ENCODE measurements at regions not wholly inside any gene's neighbourhood (a gene's known extent, or its start where the extent isn't known, plus 50 kb on each side); places are given as distances from the start of the nearest gene placed in this dataset.
A peak's percentile ranks its signal among the peaks of the same experiment; 100 is the strongest.

GRCh38 chr11:122488892-122489706 lies 166.4 kb upstream of the UBASH3B start:
- H3K18ac ChIP-seq (ENCODE audit: low read length), result no peak overlapping the region
- no peak overlapping the region for H3K9ac ChIP-seq (ENCODE audit: low read length)
- H3K56ac ChIP-seq (ENCODE audit: low read length), result no peak overlapping the region
- no peak overlapping the region for H2BK15ac ChIP-seq (replicated peaks; ENCODE audit: low read depth)
- no peaks in the 10 kb centered on the region for H3K27me3 ChIP-seq (ENCODE audit: insufficient read depth, low read length, poor library complexity)
- H3K4me3 ChIP-seq (ENCODE audit: low read length), result no peak overlapping the region
- H3K79me1 ChIP-seq (ENCODE audit: low read length), result no peaks in the 10 kb centered on the region
- H3K27ac ChIP-seq (ENCODE audit: low read depth, low read length), result no peak overlapping the region
- H3K4me2 ChIP-seq (ENCODE audit: low read length), result no peak overlapping the region
- WGBS (ENCODE audit: extremely low coverage, insufficient coverage, low lambda C conversion rate), result no CpG with 5 or more reads among the region's 8 CpGs
- no peak overlapping the region for H2BK120ac ChIP-seq (ENCODE audit: low read depth, low read length)
- H4K5ac ChIP-seq (ENCODE audit: low read length), result no peak overlapping the region
- H3K4me1 ChIP-seq (ENCODE audit: control insufficient read depth, low read depth, low read length), result no peaks in the 10 kb centered on the region
- no peak overlapping the region for H4K8ac ChIP-seq (ENCODE audit: low read depth, low read length)
- H2BK5ac ChIP-seq (ENCODE audit: low read length), result no peak overlapping the region
- no peaks in the 10 kb centered on the region for H3K36me3 ChIP-seq (ENCODE audit: control insufficient read depth, insufficient read depth, low read length)
- no peak overlapping the region for H3K4ac ChIP-seq (ENCODE audit: low read depth, low read length)
- H3K79me2 ChIP-seq (ENCODE audit: control insufficient read depth, insufficient read depth, low read length), result no peaks in the 10 kb centered on the region
- H3K23ac ChIP-seq (ENCODE audit: low read length), result no peak overlapping the region
- no peak overlapping the region for H2AK5ac ChIP-seq (ENCODE audit: low read length)
- DNase-seq, result no peak

- Histone ChIP-seq H3K9ac (ENCODE audit: low read length) (no peak overlapping the region), H2BK15ac (replicated peaks; ENCODE audit: low read depth) (no peak overlapping the region), H3K36me3 (ENCODE audit: control insufficient read depth, insufficient read depth, low read length) (no peaks in the 10 kb centered on the region), H4K5ac (ENCODE audit: low read length) (no peak overlapping the region), H3K4me2 (ENCODE audit: low read length) (no peak overlapping the region), H3K27me3 (ENCODE audit: insufficient read depth, low read length, poor library complexity) (no peaks in the 10 kb centered on the region), H2AK5ac (ENCODE audit: low read length) (no peak overlapping the region), H3K18ac (ENCODE audit: low read length) (no peak overlapping the region), H3K79me2 (ENCODE audit: control insufficient read depth, insufficient read depth, low read length) (no peaks in the 10 kb centered on the region), H2BK120ac (ENCODE audit: low read depth, low read length) (no peak overlapping the region), H3K79me1 (ENCODE audit: low read length) (no peaks in the 10 kb centered on the region), H3K4ac (ENCODE audit: low read depth, low read length) (no peak overlapping the region), H2BK5ac (ENCODE audit: low read length) (no peak overlapping the region), H3K27ac (ENCODE audit: low read depth, low read length) (no peak overlapping the region), H3K56ac (ENCODE audit: low read length) (no peak overlapping the region), H3K4me1 (ENCODE audit: control insufficient read depth, low read depth, low read length) (no peaks in the 10 kb centered on the region), H4K8ac (ENCODE audit: low read depth, low read length) (no peak overlapping the region), H3K4me3 (ENCODE audit: low read length) (no peak overlapping the region), H3K23ac (ENCODE audit: low read length) (no peak overlapping the region)
- WGBS (ENCODE audit: extremely low coverage, insufficient coverage, low lambda C conversion rate), result no CpG with 5 or more reads among the region's 3 CpGs
- no peak for DNase-seq
Measured at GRCh38 chr11:122487669-122488068, 167.9 kb upstream of the UBASH3B start.

DNA sequence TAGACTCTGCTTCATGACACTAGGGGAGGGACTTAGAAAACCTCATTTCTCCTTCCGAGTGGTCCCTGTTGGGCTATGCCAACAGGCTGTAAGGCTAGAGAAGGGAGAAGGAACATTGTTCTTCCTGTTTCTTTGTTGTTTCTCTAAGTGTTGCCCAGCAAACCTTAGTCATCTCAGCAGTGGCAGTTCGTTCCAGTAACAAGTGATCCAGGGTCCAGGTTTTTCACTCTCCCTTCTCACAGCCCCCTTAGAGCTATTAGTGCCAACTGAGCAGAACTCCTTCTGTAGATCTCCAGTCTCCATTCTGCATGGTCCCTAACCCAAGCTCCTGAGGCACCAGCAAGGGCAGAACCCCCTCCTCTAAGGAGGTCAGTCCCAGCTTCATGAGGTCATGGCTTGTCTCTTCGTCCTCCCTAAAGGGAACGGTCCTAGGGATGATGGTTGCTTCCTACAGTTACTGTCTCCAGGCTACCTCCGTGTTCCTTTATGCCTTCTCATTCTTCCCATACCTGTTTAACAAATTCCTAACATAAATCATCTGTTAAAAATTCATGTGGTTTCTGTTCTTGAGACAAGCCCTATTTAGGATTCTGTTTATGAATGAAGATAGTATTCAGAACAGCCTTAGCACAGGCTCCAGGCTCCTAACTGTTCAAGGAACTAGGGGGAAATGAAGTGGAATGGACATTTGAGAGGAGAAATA lies 168.6 kb upstream of the UBASH3B start:
- no peak overlapping the region for H3K56ac ChIP-seq (ENCODE audit: low read length)
- H3K4me1 ChIP-seq (ENCODE audit: control insufficient read depth, low read depth, low read length), result no peaks in the 10 kb centered on the region
- no peak overlapping the region for H2BK5ac ChIP-seq (ENCODE audit: low read length)
- H3K36me3 ChIP-seq (ENCODE audit: control insufficient read depth, insufficient read depth, low read length), result no peaks in the 10 kb centered on the region
- H4K8ac ChIP-seq (ENCODE audit: low read depth, low read length), result no peak overlapping the region
- no peak overlapping the region for H3K4me3 ChIP-seq (ENCODE audit: low read length)
- no peak overlapping the region for H3K27ac ChIP-seq (ENCODE audit: low read depth, low read length)
- no peak overlapping the region for H2BK120ac ChIP-seq (ENCODE audit: low read depth, low read length)
- H3K4ac ChIP-seq (ENCODE audit: low read depth, low read length), result no peak overlapping the region
- no peak overlapping the region for H4K5ac ChIP-seq (ENCODE audit: low read length)
- H3K9ac ChIP-seq (ENCODE audit: low read length), result no peak overlapping the region
- no peaks in the 10 kb centered on the region for H3K79me2 ChIP-seq (ENCODE audit: control insufficient read depth, insufficient read depth, low read length)
- H3K23ac ChIP-seq (ENCODE audit: low read length), result peak overlapping the region; percentile 11
- H3K79me1 ChIP-seq (ENCODE audit: low read length), result no peaks in the 10 kb centered on the region
- H3K18ac ChIP-seq (ENCODE audit: low read length), result no peak overlapping the region
- no CpG with 5 or more reads among the region's 5 CpGs for WGBS (ENCODE audit: extremely low coverage, insufficient coverage, low lambda C conversion rate)
- H3K27me3 ChIP-seq (ENCODE audit: insufficient read depth, low read length, poor library complexity), result no peaks in the 10 kb centered on the region
- no peak overlapping the region for H2AK5ac ChIP-seq (ENCODE audit: low read length)
- H3K4me2 ChIP-seq (ENCODE audit: low read length), result no peak overlapping the region
- no peak overlapping the region for H2BK15ac ChIP-seq (replicated peaks; ENCODE audit: low read depth)
- DNase-seq, result peak; percentile 81

GRCh38 chr11:122478986-122479385 lies 176.5 kb upstream of the UBASH3B start:
- Histone ChIP-seq H3K79me2 (ENCODE audit: control insufficient read depth, insufficient read depth, low read length) (no peaks in the 10 kb centered on the region), H2BK5ac (ENCODE audit: low read length) (no peak overlapping the region), H3K4ac (ENCODE audit: low read depth, low read length) (no peak overlapping the region), H3K4me1 (ENCODE audit: control insufficient read depth, low read depth, low read length) (no peaks in the 10 kb centered on the region), H2AK5ac (ENCODE audit: low read length) (no peak overlapping the region), H3K36me3 (ENCODE audit: control insufficient read depth, insufficient read depth, low read length) (no peaks in the 10 kb centered on the region), H3K9ac (ENCODE audit: low read length) (no peak overlapping the region), H3K56ac (ENCODE audit: low read length) (no peak overlapping the region), H3K18ac (ENCODE audit: low read length) (no peak overlapping the region), H4K5ac (ENCODE audit: low read length) (no peak overlapping the region), H3K27me3 (ENCODE audit: insufficient read depth, low read length, poor library complexity) (no peaks in the 10 kb centered on the region), H2BK120ac (ENCODE audit: low read depth, low read length) (no peak overlapping the region), H3K4me3 (ENCODE audit: low read length) (no peak overlapping the region), H3K79me1 (ENCODE audit: low read length) (no peaks in the 10 kb centered on the region), H3K4me2 (ENCODE audit: low read length) (no peak overlapping the region), H2BK15ac (replicated peaks; ENCODE audit: low read depth) (no peak overlapping the region), H3K27ac (ENCODE audit: low read depth, low read length) (no peak overlapping the region), H3K23ac (ENCODE audit: low read length) (no peak overlapping the region), H4K8ac (ENCODE audit: low read depth, low read length) (no peak overlapping the region)
- WGBS (ENCODE audit: extremely low coverage, insufficient coverage, low lambda C conversion rate), result no CpG with 5 or more reads among the region's 2 CpGs
- DNase-seq, result no peak

GRCh38 chr11:122468965-122469364 lies 186.6 kb upstream of the UBASH3B start:
- Histone ChIP-seq H3K4me2 (ENCODE audit: low read length) (no peak overlapping the region), H2BK5ac (ENCODE audit: low read length) (no peak overlapping the region), H3K79me2 (ENCODE audit: control insufficient read depth, insufficient read depth, low read length) (no peaks in the 10 kb centered on the region), H3K27ac (ENCODE audit: low read depth, low read length) (no peak overlapping the region), H3K4me1 (ENCODE audit: control insufficient read depth, low read depth, low read length) (no peaks in the 10 kb centered on the region), H4K5ac (ENCODE audit: low read length) (no peak overlapping the region), H2AK5ac (ENCODE audit: low read length) (no peak overlapping the region), H2BK120ac (ENCODE audit: low read depth, low read length) (no peak overlapping the region), H4K8ac (ENCODE audit: low read depth, low read length) (no peak overlapping the region), H3K4me3 (ENCODE audit: low read length) (no peak overlapping the region), H3K79me1 (ENCODE audit: low read length) (no peaks in the 10 kb centered on the region), H2BK15ac (replicated peaks; ENCODE audit: low read depth) (no peak overlapping the region), H3K9ac (ENCODE audit: low read length) (no peak overlapping the region), H3K4ac (ENCODE audit: low read depth, low read length) (no peak overlapping the region), H3K27me3 (ENCODE audit: insufficient read depth, low read length, poor library complexity) (no peaks in the 10 kb centered on the region), H3K18ac (ENCODE audit: low read length) (no peak overlapping the region), H3K23ac (ENCODE audit: low read length) (no peak overlapping the region), H3K56ac (ENCODE audit: low read length) (no peak overlapping the region), H3K36me3 (ENCODE audit: control insufficient read depth, insufficient read depth, low read length) (no peaks in the 10 kb centered on the region)
- no peak for DNase-seq
- WGBS (ENCODE audit: extremely low coverage, insufficient coverage, low lambda C conversion rate), result no CpG with 5 or more reads among the region's 2 CpGs

All from mesendoderm (in vitro differentiated cells).